ENCODE measurements at regions not wholly inside any gene's neighbourhood (a gene's known extent, or its start where the extent isn't known, plus 50 kb on each side); places are given as distances from the start of the nearest gene placed in this dataset.

DNA sequence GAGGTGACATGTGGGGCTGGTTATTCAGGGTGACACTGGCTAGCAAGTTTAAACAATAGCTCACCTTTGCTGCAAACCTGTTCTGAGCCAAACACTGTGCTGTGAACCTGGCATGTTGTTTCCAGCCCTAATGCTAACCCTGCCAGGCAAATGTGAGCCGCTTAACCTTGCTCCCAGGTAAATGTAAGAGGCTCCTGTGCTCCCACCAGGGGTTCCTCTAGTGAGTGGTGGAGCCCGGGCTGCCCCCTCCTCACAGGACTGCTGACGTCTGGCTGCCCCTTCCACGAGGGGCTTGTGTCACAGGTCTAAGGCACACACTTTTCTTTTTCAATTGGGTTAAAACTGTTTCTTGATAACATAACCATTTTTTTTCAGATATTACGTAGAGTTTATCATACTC, 223.7 kb downstream of the DCDC2C start:
- H3K4me3 Mint-ChIP-seq = no peak overlapping the region

DNA sequence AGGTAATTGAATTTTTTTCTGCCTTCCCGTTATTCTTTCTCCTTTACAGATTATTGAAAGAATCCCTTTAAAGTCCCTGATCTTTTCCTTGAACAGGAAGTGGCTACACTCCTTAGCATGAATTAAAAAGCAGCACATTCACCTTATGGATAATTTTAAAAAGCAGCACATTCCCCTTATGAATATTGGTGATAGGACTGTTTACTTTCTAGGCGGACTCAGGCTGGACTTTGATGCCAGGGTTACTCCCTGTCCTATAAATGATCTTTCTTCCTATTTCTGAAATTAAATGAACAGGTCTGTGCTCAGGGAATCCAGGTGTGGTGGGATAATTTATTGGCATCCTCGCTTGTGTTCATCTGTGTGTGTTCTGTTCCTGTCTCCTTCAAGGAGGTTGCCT, 226.0 kb downstream of the DCDC2C start:
- H3K9me3 Mint-ChIP-seq = peaks cover 0 to 17% (median 4%) of the 10 kb centered on the region in 8 donors
- ChIA-PET POLR2A (ENCODE audit: partially characterized antibody) (no interaction called here), CTCF (ENCODE audit: partially characterized antibody) (no interaction called here)
- H3K27me3 ChIP-seq (ENCODE audit: insufficient read depth, low read length) = no peaks in the 10 kb centered on the region
- intact Hi-C loops (cut with micrococcal nuclease) = no loop called here
- no peaks in the 10 kb centered on the region for H3K27me3 Mint-ChIP-seq
- no peak overlapping the region for H3K27ac Mint-ChIP-seq
- H3K36me3 ChIP-seq (ENCODE audit: insufficient read depth, low read length) = no peaks in the 10 kb centered on the region
- no peak overlapping the region for H3K4me3 ChIP-seq (ENCODE audit: low read length in 2 of 2)
- H3K36me3 Mint-ChIP-seq = no peaks in the 10 kb centered on the region
- no peak overlapping the region for H3K27ac ChIP-seq (ENCODE audit: low read depth, low read length)
- no peaks in the 10 kb centered on the region for H3K4me1 ChIP-seq (ENCODE audit: insufficient read depth, low read length)
- H3K4me3 Mint-ChIP-seq = no peak overlapping the region
- no peaks in the 10 kb centered on the region for H3K9me3 ChIP-seq (ENCODE audit: control insufficient read depth in 1 of 2, low read length in 2 of 2)
- H3K4me1 Mint-ChIP-seq = no peaks in the 10 kb centered on the region
- no peak for DNase-seq

More for the DNA sequence above, 223.7 kb downstream of the DCDC2C start:
- no peaks in the 10 kb centered on the region for H3K36me3 Mint-ChIP-seq
- H3K4me3 ChIP-seq (ENCODE audit: low read length in 2 of 2) = no peak overlapping the region
- no peaks in the 10 kb centered on the region for H3K36me3 ChIP-seq (ENCODE audit: insufficient read depth, low read length)
- no peaks in the 10 kb centered on the region for H3K9me3 ChIP-seq (ENCODE audit: control insufficient read depth in 1 of 2, low read length in 2 of 2)
- no peaks in the 10 kb centered on the region for H3K27me3 Mint-ChIP-seq
- H3K27ac Mint-ChIP-seq = no peak overlapping the region
- CTCF ChIA-PET (ENCODE audit: partially characterized antibody) = no interaction called here
- peaks cover 0 to 4% (median 0%) of the 10 kb centered on the region in 8 donors for H3K9me3 Mint-ChIP-seq
- no peaks in the 10 kb centered on the region for H3K27me3 ChIP-seq (ENCODE audit: insufficient read depth, low read length)
- POLR2A ChIA-PET (ENCODE audit: partially characterized antibody) = no interaction called here
- DNase-seq = no peak
- H3K4me1 Mint-ChIP-seq = no peaks in the 10 kb centered on the region
- no peak overlapping the region for H3K27ac ChIP-seq (ENCODE audit: low read depth, low read length)
- intact Hi-C loops (cut with micrococcal nuclease) = no loop called here
- no peaks in the 10 kb centered on the region for H3K4me1 ChIP-seq (ENCODE audit: insufficient read depth, low read length)

DNA sequence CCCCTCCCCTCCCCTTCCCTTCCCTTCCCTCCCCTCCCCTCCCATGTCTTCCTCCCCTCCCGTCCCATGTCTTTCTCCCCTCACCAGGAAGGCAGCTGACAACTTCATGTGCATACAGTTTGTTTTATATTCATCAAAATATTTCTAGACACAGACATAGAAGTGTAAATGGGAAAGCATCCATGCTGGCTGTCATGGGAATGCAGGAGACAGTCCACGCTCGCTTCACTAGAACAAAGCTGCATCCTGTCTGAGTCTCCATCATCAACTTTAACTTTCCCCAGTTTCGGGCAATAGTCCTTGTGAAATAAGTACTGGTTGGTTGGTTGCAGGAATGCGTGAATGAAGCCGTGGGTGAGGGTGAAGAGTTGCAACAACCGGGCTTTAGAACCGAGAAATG, 226.9 kb downstream of the DCDC2C start:
- Histone ChIP-seq H3K9me3 (ENCODE audit: control insufficient read depth in 1 of 2, low read length in 2 of 2) (no peaks in the 10 kb centered on the region), H3K36me3 (ENCODE audit: insufficient read depth, low read length) (no peaks in the 10 kb centered on the region), H3K27me3 (ENCODE audit: insufficient read depth, low read length) (no peaks in the 10 kb centered on the region), H3K4me1 (ENCODE audit: insufficient read depth, low read length) (no peaks in the 10 kb centered on the region), H3K4me3 (ENCODE audit: low read length in 2 of 2) (no peak overlapping the region), H3K27ac (ENCODE audit: low read depth, low read length) (no peak overlapping the region)
- Mint-ChIP-seq H3K27me3 (no peaks in the 10 kb centered on the region), H3K4me3 (no peak overlapping the region), H3K36me3 (no peaks in the 10 kb centered on the region), H3K4me1 (no peaks in the 10 kb centered on the region), H3K27ac (no peak overlapping the region), H3K9me3 (peaks cover 0 to 18% (median 4%) of the 10 kb centered on the region in 8 donors)
- no peak for DNase-seq
- ChIA-PET POLR2A (ENCODE audit: partially characterized antibody) (no interaction called here), CTCF (ENCODE audit: partially characterized antibody) (no interaction called here)
- intact Hi-C loops (cut with micrococcal nuclease) = no loop called here

- CTCF ChIA-PET (ENCODE audit: partially characterized antibody) = no interaction called here
- Histone ChIP-seq H3K9me3 (ENCODE audit: control insufficient read depth in 1 of 2, low read length in 2 of 2) (no peaks in the 10 kb centered on the region), H3K27me3 (ENCODE audit: insufficient read depth, low read length) (no peaks in the 10 kb centered on the region), H3K27ac (ENCODE audit: low read depth, low read length) (no peak overlapping the region), H3K4me1 (ENCODE audit: insufficient read depth, low read length) (no peaks in the 10 kb centered on the region), H3K36me3 (ENCODE audit: insufficient read depth, low read length) (no peaks in the 10 kb centered on the region), H3K4me3 (ENCODE audit: low read length in 2 of 2) (no peak overlapping the region)
- peaks cover 0 to 2% of the 10 kb centered on the region in 2 donors for H3K27me3 Mint-ChIP-seq
- peak in 1 of 5 donors; percentile 39 for DNase-seq
- H3K4me1 Mint-ChIP-seq = no peaks in the 10 kb centered on the region
- H3K36me3 Mint-ChIP-seq = no peaks in the 10 kb centered on the region
- intact Hi-C loops (cut with micrococcal nuclease) = no loop called here
- H3K9me3 Mint-ChIP-seq = peaks cover 0 to 14% (median 7%) of the 10 kb centered on the region in 8 donors
- POLR2A ChIA-PET (ENCODE audit: partially characterized antibody) = no interaction called here
- H3K27ac Mint-ChIP-seq = no peak overlapping the region
- H3K4me3 Mint-ChIP-seq = no peak overlapping the region
Observed at GRCh38 chr2:3940661-3941060, 237.3 kb downstream of the DCDC2C start.

DNA sequence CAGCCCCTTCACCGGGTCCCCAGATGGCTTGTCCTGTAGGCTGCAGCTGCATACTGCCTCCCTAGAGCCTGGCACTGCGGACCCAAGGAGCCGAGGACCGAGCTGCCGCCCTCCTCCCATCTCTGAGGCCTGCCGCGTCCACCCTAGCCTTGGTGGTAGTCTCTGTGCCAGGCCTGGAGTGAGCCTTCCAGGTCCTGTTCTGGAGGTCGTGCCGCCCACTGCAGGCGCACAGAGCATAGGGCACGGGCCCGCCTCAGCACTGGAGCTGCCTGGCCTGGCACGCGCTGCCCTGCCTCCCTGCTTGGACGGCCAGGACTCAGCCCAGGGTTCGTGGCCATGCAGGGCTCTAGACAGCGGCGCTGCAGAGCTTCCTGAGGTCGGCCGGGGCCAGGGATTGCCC, 239.5 kb downstream of the DCDC2C start:
- Mint-ChIP-seq H3K27ac (no peak overlapping the region), H3K9me3 (peaks cover 0 to 8% (median 3%) of the 10 kb centered on the region in 8 donors), H3K4me3 (no peak overlapping the region), H3K27me3 (peaks cover 0 to 3% of the 10 kb centered on the region in 2 donors), H3K4me1 (no peaks in the 10 kb centered on the region), H3K36me3 (no peaks in the 10 kb centered on the region)
- H3K27me3 ChIP-seq (ENCODE audit: insufficient read depth, low read length) = no peaks in the 10 kb centered on the region
- H3K4me3 ChIP-seq (ENCODE audit: low read length in 2 of 2) = no peak overlapping the region
- no peaks in the 10 kb centered on the region for H3K9me3 ChIP-seq (ENCODE audit: control insufficient read depth in 1 of 2, low read length in 2 of 2)
- no peaks in the 10 kb centered on the region for H3K4me1 ChIP-seq (ENCODE audit: insufficient read depth, low read length)
- DNase-seq = no peak
- intact Hi-C loops (cut with micrococcal nuclease) = no loop called here
- H3K27ac ChIP-seq (ENCODE audit: low read depth, low read length) = no peak overlapping the region
- ChIA-PET POLR2A (ENCODE audit: partially characterized antibody) (no interaction called here), CTCF (ENCODE audit: partially characterized antibody) (no interaction called here)
- H3K36me3 ChIP-seq (ENCODE audit: insufficient read depth, low read length) = no peaks in the 10 kb centered on the region

DNA sequence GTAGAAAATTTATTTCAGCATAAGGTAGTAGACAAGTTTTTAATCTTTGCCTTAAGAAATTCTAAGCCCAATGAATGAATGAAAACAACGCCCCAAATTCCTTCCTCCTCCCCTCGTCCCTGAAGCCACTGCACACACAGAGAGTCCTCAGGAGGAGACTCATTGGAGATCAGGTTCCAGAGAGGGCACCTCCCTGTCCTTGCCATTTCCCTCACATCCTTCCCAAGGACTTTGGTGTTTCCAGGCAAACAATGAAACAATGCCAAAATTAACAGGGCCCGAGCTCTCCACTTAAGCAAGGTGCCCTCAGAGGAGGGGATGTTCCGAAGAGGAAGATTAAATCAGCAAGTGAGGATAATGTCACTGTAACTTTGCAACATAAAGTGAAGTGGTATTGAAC, 240.7 kb downstream of the DCDC2C start:
- CTCF ChIA-PET (ENCODE audit: partially characterized antibody) = no interaction called here

DNA sequence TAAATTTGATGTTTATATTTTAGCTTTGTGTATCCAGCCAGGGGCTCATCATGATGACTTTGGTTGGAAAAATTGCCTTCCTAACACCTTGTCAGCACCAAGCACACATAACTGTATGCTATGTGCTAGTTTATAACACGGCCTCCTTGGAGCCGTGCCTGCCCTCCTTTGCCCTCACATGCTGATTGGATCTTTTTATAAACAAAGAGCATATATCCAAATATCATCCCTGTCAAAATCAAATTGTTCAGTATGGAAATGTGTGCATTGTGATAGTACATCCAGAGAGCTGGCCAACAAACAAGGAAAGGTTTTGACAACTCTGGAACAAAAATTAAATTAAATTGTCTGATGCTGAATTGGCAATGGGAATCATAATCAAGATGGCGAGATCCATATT, 241.5 kb downstream of the DCDC2C start:
- peaks cover 0 to 8% (median 3%) of the 10 kb centered on the region in 8 donors for H3K9me3 Mint-ChIP-seq
- no peak for DNase-seq
- H3K27me3 Mint-ChIP-seq = peaks cover 0 to 1% of the 10 kb centered on the region in 2 donors
- ChIA-PET CTCF (ENCODE audit: partially characterized antibody) (no interaction called here), POLR2A (ENCODE audit: partially characterized antibody) (no interaction called here)
- H3K4me3 ChIP-seq (ENCODE audit: low read length in 2 of 2) = no peak overlapping the region
- H3K4me3 Mint-ChIP-seq = no peak overlapping the region
- H3K36me3 ChIP-seq (ENCODE audit: insufficient read depth, low read length) = no peaks in the 10 kb centered on the region
- no peaks in the 10 kb centered on the region for H3K36me3 Mint-ChIP-seq
- no peak overlapping the region for H3K27ac ChIP-seq (ENCODE audit: low read depth, low read length)
- no peaks in the 10 kb centered on the region for H3K9me3 ChIP-seq (ENCODE audit: control insufficient read depth in 1 of 2, low read length in 2 of 2)
- intact Hi-C loops (cut with micrococcal nuclease) = no loop called here
- no peaks in the 10 kb centered on the region for H3K4me1 Mint-ChIP-seq
- no peak overlapping the region for H3K27ac Mint-ChIP-seq
- no peaks in the 10 kb centered on the region for H3K4me1 ChIP-seq (ENCODE audit: insufficient read depth, low read length)
- no peaks in the 10 kb centered on the region for H3K27me3 ChIP-seq (ENCODE audit: insufficient read depth, low read length)

More for the DNA sequence above, 240.7 kb downstream of the DCDC2C start:
- Mint-ChIP-seq H3K36me3 (no peaks in the 10 kb centered on the region), H3K4me1 (no peaks in the 10 kb centered on the region), H3K27ac (no peak overlapping the region), H3K4me3 (no peak overlapping the region), H3K9me3 (peaks cover 0 to 8% (median 3%) of the 10 kb centered on the region in 8 donors), H3K27me3 (peaks cover 0 to 3% of the 10 kb centered on the region in 2 donors)
- POLR2A ChIA-PET (ENCODE audit: partially characterized antibody) = no interaction called here
- no peaks in the 10 kb centered on the region for H3K9me3 ChIP-seq (ENCODE audit: control insufficient read depth in 1 of 2, low read length in 2 of 2)
- H3K27ac ChIP-seq (ENCODE audit: low read depth, low read length) = no peak overlapping the region
- DNase-seq = no peak
- H3K4me3 ChIP-seq (ENCODE audit: low read length in 2 of 2) = no peak overlapping the region
- no peaks in the 10 kb centered on the region for H3K27me3 ChIP-seq (ENCODE audit: insufficient read depth, low read length)
- intact Hi-C loops (cut with micrococcal nuclease) = no loop called here
- H3K36me3 ChIP-seq (ENCODE audit: insufficient read depth, low read length) = no peaks in the 10 kb centered on the region
- H3K4me1 ChIP-seq (ENCODE audit: insufficient read depth, low read length) = no peaks in the 10 kb centered on the region

GRCh38 chr2:3948191-3948590, 244.8 kb downstream of the DCDC2C start:
- no peaks in the 10 kb centered on the region for H3K27me3 ChIP-seq (ENCODE audit: insufficient read depth, low read length)
- CTCF ChIA-PET (ENCODE audit: partially characterized antibody) = no interaction called here
- POLR2A ChIA-PET (ENCODE audit: partially characterized antibody) = no interaction called here
- H3K9me3 ChIP-seq (ENCODE audit: control insufficient read depth in 1 of 2, low read length in 2 of 2) = no peaks in the 10 kb centered on the region
- H3K36me3 ChIP-seq (ENCODE audit: insufficient read depth, low read length) = no peaks in the 10 kb centered on the region
- no peak for DNase-seq
- intact Hi-C loops (cut with micrococcal nuclease) = no loop called here
- Mint-ChIP-seq H3K27me3 (peaks cover 0 to 1% of the 10 kb centered on the region in 2 donors), H3K4me1 (no peaks in the 10 kb centered on the region), H3K9me3 (peaks cover 0 to 11% (median 2%) of the 10 kb centered on the region in 8 donors), H3K27ac (no peak overlapping the region), H3K4me3 (no peak overlapping the region), H3K36me3 (no peaks in the 10 kb centered on the region)
- H3K4me3 ChIP-seq (ENCODE audit: low read length in 2 of 2) = no peak overlapping the region
- H3K27ac ChIP-seq (ENCODE audit: low read depth, low read length) = no peak overlapping the region
- H3K4me1 ChIP-seq (ENCODE audit: insufficient read depth, low read length) = no peaks in the 10 kb centered on the region

Data from CD4-positive, alpha-beta memory T cell (primary cell).